Fibroblast of mammary gland (primary cell): ENCODE measurements at regions not wholly inside any gene's neighbourhood (a gene's known extent, or its start where the extent isn't known, plus 50 kb on each side); places are given as distances from the start of the nearest gene placed in this dataset.

Source experiments
- DNase-seq: peaks from one replicate; pipeline ENCODE4 v3.0.0-alpha.2; 2010; ENCODE audit warnings: low read depth
- H3K4me3 ChIP-seq: 2 replicates; pipeline ENCODE4 v1.5.1; 2011; ENCODE audit warnings: low read depth, mild to moderate bottlenecking, low read length, moderate library complexity; ENCODE audit not compliant: control insufficient read depth
- TF ChIP-seq, protein P1 (sequence below): conservative IDR thresholded peaks from 2 replicates; pipeline ENCODE4 v1.5.1; 2011; ENCODE audit warnings: low read depth, low read length, inconsistent platforms; ENCODE audit not compliant: control insufficient read depth, insufficient read depth

DNA sequence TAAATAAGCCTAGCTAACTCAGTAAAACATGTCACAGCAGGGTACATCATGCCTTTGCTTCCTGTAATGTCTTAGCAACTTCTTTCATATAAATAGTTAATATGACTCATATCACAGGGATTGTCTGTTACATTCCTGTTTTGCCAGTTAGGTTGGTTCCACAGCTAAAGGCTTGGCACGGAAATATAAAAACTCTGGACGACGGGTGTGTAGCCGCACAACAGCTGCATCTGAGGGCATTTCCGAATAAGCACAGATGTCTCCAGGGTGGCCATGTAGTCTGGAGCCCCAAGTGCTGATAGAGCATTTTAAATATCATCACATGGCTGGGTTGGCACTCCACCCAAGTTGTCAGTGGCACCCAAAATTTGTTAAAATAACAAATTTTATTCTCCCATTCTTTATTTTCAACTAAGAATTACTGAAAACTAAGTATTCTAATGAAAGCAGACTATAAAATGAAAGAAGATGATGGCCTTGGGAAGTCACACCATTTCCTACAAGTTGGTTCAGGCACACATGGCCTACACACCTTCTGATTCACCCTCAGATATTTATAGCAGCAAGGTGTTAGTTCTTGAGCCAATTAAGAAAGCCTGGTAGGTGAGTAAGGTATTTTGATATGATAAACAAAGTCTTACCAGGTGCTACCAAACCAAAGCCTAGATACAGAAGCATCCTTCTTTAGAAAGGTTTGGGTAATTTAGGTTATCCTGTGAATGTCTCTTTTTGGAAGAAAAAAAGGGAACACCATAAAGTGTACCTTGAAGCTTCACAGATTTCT lies 61.8 kb upstream of the STK17B start:
- TF ChIP-seq, protein P1, sequence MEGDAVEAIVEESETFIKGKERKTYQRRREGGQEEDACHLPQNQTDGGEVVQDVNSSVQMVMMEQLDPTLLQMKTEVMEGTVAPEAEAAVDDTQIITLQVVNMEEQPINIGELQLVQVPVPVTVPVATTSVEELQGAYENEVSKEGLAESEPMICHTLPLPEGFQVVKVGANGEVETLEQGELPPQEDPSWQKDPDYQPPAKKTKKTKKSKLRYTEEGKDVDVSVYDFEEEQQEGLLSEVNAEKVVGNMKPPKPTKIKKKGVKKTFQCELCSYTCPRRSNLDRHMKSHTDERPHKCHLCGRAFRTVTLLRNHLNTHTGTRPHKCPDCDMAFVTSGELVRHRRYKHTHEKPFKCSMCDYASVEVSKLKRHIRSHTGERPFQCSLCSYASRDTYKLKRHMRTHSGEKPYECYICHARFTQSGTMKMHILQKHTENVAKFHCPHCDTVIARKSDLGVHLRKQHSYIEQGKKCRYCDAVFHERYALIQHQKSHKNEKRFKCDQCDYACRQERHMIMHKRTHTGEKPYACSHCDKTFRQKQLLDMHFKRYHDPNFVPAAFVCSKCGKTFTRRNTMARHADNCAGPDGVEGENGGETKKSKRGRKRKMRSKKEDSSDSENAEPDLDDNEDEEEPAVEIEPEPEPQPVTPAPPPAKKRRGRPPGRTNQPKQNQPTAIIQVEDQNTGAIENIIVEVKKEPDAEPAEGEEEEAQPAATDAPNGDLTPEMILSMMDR = no peak
- no peak overlapping the region for H3K4me3 ChIP-seq
- peak; percentile 70 for DNase-seq

DNA sequence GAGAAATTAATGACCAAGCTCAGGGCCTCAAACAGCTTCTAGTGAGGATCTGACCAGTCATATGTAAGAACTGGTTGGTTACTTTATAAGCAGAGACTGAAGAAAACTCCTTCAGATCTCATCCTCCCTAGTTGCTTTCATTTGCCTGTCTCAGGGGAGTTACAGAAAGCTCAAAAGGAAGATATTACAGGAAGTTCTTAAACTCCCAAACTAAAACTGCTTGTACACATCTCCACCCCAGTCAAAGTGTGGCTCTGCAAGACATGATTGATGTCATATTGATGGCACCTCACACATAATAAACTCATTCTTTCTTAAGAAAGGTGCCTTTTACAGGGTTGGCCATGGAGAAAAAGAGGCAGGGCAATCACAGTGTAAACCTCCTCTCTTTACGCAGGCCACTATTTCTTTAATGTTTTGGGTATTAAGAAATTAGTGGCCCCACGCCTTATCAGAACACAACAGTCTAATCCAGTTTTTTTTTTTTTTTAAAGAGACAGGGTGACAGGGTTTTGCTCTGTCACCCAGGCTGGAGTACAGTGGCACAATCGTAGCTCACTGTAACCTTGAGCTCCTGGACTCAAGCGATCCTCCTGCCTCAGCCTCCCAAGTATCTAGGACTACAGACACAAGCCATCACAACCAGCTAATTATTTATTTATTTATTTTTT lies 62.6 kb upstream of the STK17B start:
- peak; percentile 36 for DNase-seq
- TF ChIP-seq, protein P1 = no peak
- no peak overlapping the region for H3K4me3 ChIP-seq

DNA sequence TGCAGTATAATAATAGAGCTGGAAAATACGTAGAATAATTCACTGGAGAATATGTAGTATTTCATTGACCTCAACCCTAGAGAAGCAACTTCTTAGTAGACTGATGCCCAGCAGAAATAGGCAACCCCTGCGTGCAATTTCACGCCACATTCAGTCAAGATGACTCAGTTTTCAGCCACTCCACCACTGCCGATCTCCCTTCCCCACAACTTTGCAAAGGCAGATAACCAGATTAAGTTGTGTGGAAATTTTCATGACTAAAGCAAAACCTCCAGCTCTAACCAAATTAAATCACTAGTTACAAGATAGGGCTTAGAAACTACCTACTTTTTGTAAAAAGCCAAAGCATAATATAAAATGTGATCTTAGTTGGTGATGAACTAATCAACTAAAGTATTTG lies 63.3 kb upstream of the STK17B start:
- peak; percentile 50 for DNase-seq

DNA sequence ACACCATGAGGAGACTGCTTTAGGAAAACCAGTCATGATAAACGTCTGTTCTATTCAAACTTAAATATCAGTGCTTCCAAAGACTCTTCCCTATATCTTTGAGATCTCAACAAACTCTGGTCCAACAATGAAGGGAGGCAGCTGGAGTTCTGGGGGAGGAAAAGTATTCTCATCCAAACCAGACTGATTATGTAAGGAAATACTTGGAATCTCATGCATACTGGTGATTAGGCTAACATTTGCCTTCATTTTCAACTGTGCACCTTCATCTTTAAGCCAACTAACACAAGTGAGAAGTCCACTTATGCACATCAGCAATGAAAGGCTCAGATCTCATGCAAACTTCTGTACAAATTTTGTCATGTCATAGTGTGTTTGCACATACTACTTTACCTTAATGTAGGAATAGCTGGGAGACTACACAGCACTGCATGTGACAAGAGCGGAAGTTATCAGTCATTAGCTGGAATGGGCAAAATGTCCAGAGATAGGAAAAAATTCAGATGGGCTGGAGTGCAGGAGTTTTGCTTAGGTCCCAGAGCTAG lies 67.5 kb upstream of the STK17B start:
- no peak overlapping the region for H3K4me3 ChIP-seq
- TF ChIP-seq, protein P1 = no peak
- DNase-seq = no peak

More for the DNA sequence above, 63.3 kb upstream of the STK17B start:
- H3K4me3 ChIP-seq = no peak overlapping the region
- TF ChIP-seq, protein P1 = no peak

DNA sequence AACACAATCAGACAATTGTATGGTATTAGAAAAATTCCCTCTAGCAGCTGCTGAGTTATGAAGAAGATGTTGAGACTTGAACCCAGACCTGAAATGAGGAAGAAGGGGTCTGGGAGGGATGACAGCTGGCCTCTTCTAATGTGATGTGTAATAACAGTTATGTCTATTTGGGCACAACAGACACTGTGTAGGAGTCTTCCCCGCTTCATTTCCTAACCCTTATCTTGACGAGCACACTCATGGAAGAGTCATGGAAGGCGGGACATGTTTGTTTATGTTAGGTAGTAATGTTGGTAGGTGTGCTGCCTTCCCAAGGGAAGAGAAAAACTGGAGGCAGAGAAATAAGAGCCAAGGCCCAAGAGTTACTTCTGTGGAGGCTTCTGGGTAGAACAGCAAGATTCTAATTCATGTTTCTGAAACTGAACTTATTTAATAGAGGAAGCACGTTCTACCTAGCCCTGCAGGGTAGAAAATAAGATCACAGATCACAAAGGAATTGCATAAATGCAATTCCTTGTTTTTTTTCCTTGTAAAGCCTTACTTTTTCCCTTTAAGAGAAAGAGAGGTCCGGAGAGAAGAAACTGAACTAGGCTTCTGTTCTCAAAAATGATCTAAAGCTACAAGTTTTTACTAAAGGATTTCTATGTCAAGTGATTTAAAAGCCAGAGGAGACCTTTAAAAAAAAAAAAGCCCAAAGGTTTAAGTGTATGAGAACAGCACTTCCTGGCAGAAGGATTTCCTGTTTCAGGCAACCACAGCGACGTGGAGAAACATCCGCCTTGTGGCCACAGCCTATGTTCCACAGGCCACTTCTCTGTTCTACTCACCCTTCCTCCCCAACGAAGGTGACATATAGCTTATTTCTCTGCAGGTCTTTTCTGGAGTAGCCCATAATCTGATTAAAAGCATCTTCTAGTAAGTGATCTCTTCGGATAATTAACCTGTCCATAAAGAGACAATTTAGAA lies 68.5 kb upstream of the STK17B start:
- H3K4me3 ChIP-seq = no peak overlapping the region
- peak; percentile 87 for DNase-seq
- TF ChIP-seq, protein P1 = peak; percentile 1

DNA sequence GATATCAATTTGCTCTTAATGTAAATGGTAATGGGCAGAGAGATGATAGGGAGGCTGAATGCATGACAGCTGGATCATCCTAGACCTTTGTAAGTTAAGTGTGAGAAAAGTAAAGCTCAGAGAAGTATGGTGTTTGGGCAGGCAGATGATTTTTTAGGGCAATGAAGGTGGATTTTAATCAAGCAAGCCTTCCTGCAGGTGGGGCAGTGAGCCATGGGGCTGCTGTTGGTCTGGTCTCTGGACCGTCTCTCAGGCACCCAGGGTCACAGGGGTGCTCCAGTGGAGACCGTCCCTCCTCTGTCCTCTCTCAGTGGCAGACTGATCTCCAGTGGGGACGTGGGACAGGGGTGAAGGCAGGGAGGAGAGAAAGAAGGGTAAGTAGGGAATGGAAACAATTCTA lies 69.8 kb upstream of the STK17B start:
- no peak overlapping the region for H3K4me3 ChIP-seq
- no peak for DNase-seq
- TF ChIP-seq, protein P1 = no peak
